Endothelial cell (in vitro differentiated cells): ENCODE measurements at regions not wholly inside any gene's neighbourhood (a gene's known extent, or its start where the extent isn't known, plus 50 kb on each side); places are given as distances from the start of the nearest gene placed in this dataset.

Source experiments
- DNase-seq: peaks from one replicate; pipeline ENCODE4 v3.0.0; 2021; ENCODE audit warnings: low spot score
- H3K27ac Mint-ChIP-seq: one replicate; pipeline ENCODE4 v1.8.0; 2021; ENCODE audit warnings: mixed read lengths, inconsistent platforms; ENCODE audit not compliant: unreplicated experiment
- H3K27me3 Mint-ChIP-seq: one replicate; pipeline ENCODE4 v1.8.0; 2021; ENCODE audit warnings: mild to moderate bottlenecking, moderate library complexity, mixed read lengths, inconsistent platforms; ENCODE audit not compliant: unreplicated experiment
- H3K36me3 Mint-ChIP-seq: one replicate; pipeline ENCODE4 v1.8.0; 2021; ENCODE audit warnings: mild to moderate bottlenecking, low read depth, mixed read lengths, inconsistent platforms; ENCODE audit not compliant: unreplicated experiment
- H3K4me1 Mint-ChIP-seq: one replicate; pipeline ENCODE4 v1.8.0; 2021; ENCODE audit warnings: mild to moderate bottlenecking, mixed read lengths, inconsistent platforms; ENCODE audit not compliant: unreplicated experiment
- H3K4me3 Mint-ChIP-seq: one replicate; pipeline ENCODE4 v1.8.0; 2021; ENCODE audit warnings: mild to moderate bottlenecking, mixed read lengths, inconsistent platforms; ENCODE audit not compliant: unreplicated experiment
- H3K9me3 Mint-ChIP-seq: one replicate; pipeline ENCODE4 v1.8.0; 2021; ENCODE audit warnings: mixed read lengths, inconsistent platforms; ENCODE audit not compliant: unreplicated experiment
- TF ChIP-seq, protein P1 (sequence below): fragments of 200-600 bp; sonication (generic); IDR thresholded peaks from one replicate; pipeline ENCODE4 v1.5.0; 2021; ENCODE audit warnings: antibody characterized with exemption; ENCODE audit not compliant: unreplicated experiment

DNA sequence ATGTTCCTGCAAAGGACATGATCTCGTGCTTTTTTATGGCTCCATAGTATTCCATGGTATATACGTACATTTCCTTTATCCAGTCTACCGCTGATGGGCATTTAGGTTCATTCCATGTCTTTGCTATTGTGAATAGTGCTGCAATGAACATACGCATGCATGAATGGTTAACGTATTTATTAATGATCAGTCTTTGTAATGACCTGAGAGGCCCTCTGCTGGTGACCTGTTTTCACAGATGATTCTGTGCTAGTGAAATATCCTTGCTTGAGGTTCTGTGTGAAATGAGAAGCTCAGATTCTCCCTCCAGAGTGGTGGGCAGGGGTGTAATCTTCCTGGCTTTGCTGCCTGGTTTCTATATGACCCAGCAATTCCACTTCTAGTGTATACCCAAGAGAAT, 160.2 kb upstream of the RASGRP1 start:
- Mint-ChIP-seq H3K9me3 (no peaks in the 10 kb centered on the region), H3K27me3 (no peaks in the 10 kb centered on the region), H3K4me3 (no peak overlapping the region), H3K36me3 (no peaks in the 10 kb centered on the region), H3K4me1 (no peaks in the 10 kb centered on the region), H3K27ac (no peak overlapping the region)
- no peak for DNase-seq
- TF ChIP-seq, protein P1, sequence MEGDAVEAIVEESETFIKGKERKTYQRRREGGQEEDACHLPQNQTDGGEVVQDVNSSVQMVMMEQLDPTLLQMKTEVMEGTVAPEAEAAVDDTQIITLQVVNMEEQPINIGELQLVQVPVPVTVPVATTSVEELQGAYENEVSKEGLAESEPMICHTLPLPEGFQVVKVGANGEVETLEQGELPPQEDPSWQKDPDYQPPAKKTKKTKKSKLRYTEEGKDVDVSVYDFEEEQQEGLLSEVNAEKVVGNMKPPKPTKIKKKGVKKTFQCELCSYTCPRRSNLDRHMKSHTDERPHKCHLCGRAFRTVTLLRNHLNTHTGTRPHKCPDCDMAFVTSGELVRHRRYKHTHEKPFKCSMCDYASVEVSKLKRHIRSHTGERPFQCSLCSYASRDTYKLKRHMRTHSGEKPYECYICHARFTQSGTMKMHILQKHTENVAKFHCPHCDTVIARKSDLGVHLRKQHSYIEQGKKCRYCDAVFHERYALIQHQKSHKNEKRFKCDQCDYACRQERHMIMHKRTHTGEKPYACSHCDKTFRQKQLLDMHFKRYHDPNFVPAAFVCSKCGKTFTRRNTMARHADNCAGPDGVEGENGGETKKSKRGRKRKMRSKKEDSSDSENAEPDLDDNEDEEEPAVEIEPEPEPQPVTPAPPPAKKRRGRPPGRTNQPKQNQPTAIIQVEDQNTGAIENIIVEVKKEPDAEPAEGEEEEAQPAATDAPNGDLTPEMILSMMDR: no peak

GRCh38 chr15:38726187-38726586, 161.6 kb upstream of the RASGRP1 start:
- no peaks in the 10 kb centered on the region for H3K4me1 Mint-ChIP-seq
- H3K27me3 Mint-ChIP-seq: no peaks in the 10 kb centered on the region
- TF ChIP-seq, protein P1: no peak
- H3K4me3 Mint-ChIP-seq: no peak overlapping the region
- no peaks in the 10 kb centered on the region for H3K36me3 Mint-ChIP-seq
- H3K27ac Mint-ChIP-seq: no peak overlapping the region
- H3K9me3 Mint-ChIP-seq: no peaks in the 10 kb centered on the region
- DNase-seq: no peak

DNA sequence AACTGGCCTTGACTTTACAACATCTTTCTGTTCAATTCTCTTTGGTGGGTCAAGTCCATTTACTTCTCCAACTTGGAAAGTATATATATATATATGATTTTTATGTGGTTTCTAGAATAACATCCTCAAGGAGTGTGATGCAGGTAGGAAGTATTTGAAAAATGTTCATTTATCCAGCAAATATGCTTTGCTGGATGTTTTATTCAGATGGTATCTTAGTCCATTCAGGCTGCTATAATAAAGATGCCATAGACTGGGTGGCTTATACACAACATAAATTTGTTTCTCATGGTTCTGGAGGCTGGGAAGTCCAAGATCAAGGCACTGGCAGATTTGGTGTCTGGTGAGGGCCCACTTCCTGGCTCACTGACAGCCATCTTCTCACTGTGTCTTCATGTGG, 168.7 kb upstream of the RASGRP1 start:
- Mint-ChIP-seq H3K4me3 (no peak overlapping the region), H3K27ac (no peak overlapping the region), H3K4me1 (no peaks in the 10 kb centered on the region), H3K27me3 (peaks cover 4% of the 10 kb centered on the region), H3K9me3 (no peaks in the 10 kb centered on the region), H3K36me3 (no peaks in the 10 kb centered on the region)
- DNase-seq: no peak
- TF ChIP-seq, protein P1: no peak

GRCh38 chr15:38740206-38740605, 175.6 kb upstream of the RASGRP1 start:
- Mint-ChIP-seq H3K27me3 (no peaks in the 10 kb centered on the region), H3K4me1 (no peaks in the 10 kb centered on the region), H3K27ac (no peak overlapping the region), H3K9me3 (no peaks in the 10 kb centered on the region), H3K4me3 (no peak overlapping the region), H3K36me3 (no peaks in the 10 kb centered on the region)
- DNase-seq: no peak
- TF ChIP-seq, protein P1: no peak

GRCh38 chr15:38743147-38743546, 178.5 kb upstream of the RASGRP1 start:
- Mint-ChIP-seq H3K4me3 (no peak overlapping the region), H3K36me3 (no peaks in the 10 kb centered on the region), H3K4me1 (peaks cover 3% of the 10 kb centered on the region), H3K9me3 (no peaks in the 10 kb centered on the region), H3K27ac (no peak overlapping the region), H3K27me3 (no peaks in the 10 kb centered on the region)
- DNase-seq: no peak
- TF ChIP-seq, protein P1: no peak
